ENCODE measurements at regions not wholly inside any gene's neighbourhood (a gene's known extent, or its start where the extent isn't known, plus 50 kb on each side); places are given as distances from the start of the nearest gene placed in this dataset.
"Not testable (repeated sequence)": the region's sequence is repeated elsewhere in the genome, so short reads cannot be mapped to it uniquely, and the experiment has no call there.

GRCh38 chr22:23449748-23450433 lies 130.2 kb downstream of the IGLL1 start:
- H3K4me1 ChIP-seq; H3K27me3 ChIP-seq (ENCODE audit: low read depth); in situ Hi-C loops (cut with MboI; ENCODE audit: low sequenced_read_pairs); DNase-seq (ENCODE audit: low spot score in 2 of 2); H3K4me3 ChIP-seq; H3K9me3 ChIP-seq; H3K36me3 ChIP-seq (replicated peaks): not testable (repeated sequence)

GRCh38 chr22:23448499-23449288 lies 131.4 kb downstream of the IGLL1 start:
- H3K4me1 ChIP-seq; H3K36me3 ChIP-seq (replicated peaks); in situ Hi-C loops (cut with MboI; ENCODE audit: low sequenced_read_pairs); H3K9me3 ChIP-seq; H3K27me3 ChIP-seq (ENCODE audit: low read depth); H3K4me3 ChIP-seq; DNase-seq (ENCODE audit: low spot score in 2 of 2): not testable (repeated sequence)

- H3K36me3 ChIP-seq (replicated peaks), result no peaks in the 10 kb centered on the region
- in situ Hi-C loops (cut with MboI; ENCODE audit: low sequenced_read_pairs), result no loop called here
These were observed 133.2 kb downstream of the IGLL1 start for GRCh38 chr22:23446796-23447350.

GRCh38 chr22:23446194-23446593 lies 133.9 kb downstream of the IGLL1 start:
- H3K4me1 ChIP-seq; in situ Hi-C loops (cut with MboI; ENCODE audit: low sequenced_read_pairs); H3K27me3 ChIP-seq (ENCODE audit: low read depth); DNase-seq (ENCODE audit: low spot score in 2 of 2); H3K36me3 ChIP-seq (replicated peaks); H3K9me3 ChIP-seq; H3K4me3 ChIP-seq: not testable (repeated sequence)

More at GRCh38 chr22:23446796-23447350, 133.2 kb downstream of the IGLL1 start:
- no peak overlapping the region for H3K4me3 ChIP-seq
- H3K9me3 ChIP-seq, result no peaks in the 10 kb centered on the region
- no peak for DNase-seq (ENCODE audit: low spot score in 2 of 2)
- no peaks in the 10 kb centered on the region for H3K27me3 ChIP-seq (ENCODE audit: low read depth)
- H3K4me1 ChIP-seq, result no peaks in the 10 kb centered on the region

GRCh38 chr22:23443905-23444304 lies 136.2 kb downstream of the IGLL1 start:
- DNase-seq (ENCODE audit: low spot score in 2 of 2); H3K36me3 ChIP-seq (replicated peaks); H3K4me3 ChIP-seq; H3K9me3 ChIP-seq; H3K27me3 ChIP-seq (ENCODE audit: low read depth); H3K4me1 ChIP-seq; in situ Hi-C loops (cut with MboI; ENCODE audit: low sequenced_read_pairs): not testable (repeated sequence)

- H3K9me3 ChIP-seq; H3K27me3 ChIP-seq (ENCODE audit: low read depth); H3K4me1 ChIP-seq; H3K36me3 ChIP-seq (replicated peaks); DNase-seq (ENCODE audit: low spot score in 2 of 2); H3K4me3 ChIP-seq; in situ Hi-C loops (cut with MboI; ENCODE audit: low sequenced_read_pairs): not testable (repeated sequence)
These were observed 140.5 kb downstream of the IGLL1 start for GRCh38 chr22:23439581-23439980.

GRCh38 chr22:23438216-23438615 lies 141.9 kb downstream of the IGLL1 start:
- no peak overlapping the region for H3K4me3 ChIP-seq
- in situ Hi-C loops (cut with MboI; ENCODE audit: low sequenced_read_pairs), result no loop called here
- no peaks in the 10 kb centered on the region for H3K9me3 ChIP-seq
- DNase-seq (ENCODE audit: low spot score in 2 of 2), result no peak
- H3K27me3 ChIP-seq (ENCODE audit: low read depth), result no peaks in the 10 kb centered on the region
- no peaks in the 10 kb centered on the region for H3K4me1 ChIP-seq
- no peaks in the 10 kb centered on the region for H3K36me3 ChIP-seq (replicated peaks)

GRCh38 chr22:23437779-23438178 lies 142.3 kb downstream of the IGLL1 start:
- H3K36me3 ChIP-seq (replicated peaks), result no peaks in the 10 kb centered on the region
- H3K27me3 ChIP-seq (ENCODE audit: low read depth), result no peaks in the 10 kb centered on the region
- in situ Hi-C loops (cut with MboI; ENCODE audit: low sequenced_read_pairs), result no loop called here
- H3K4me3 ChIP-seq, result no peak overlapping the region
- H3K4me1 ChIP-seq, result 0 out of 2 replicates have a peak, but pooled peaks cover 3% of the 10 kb centered on the region
- H3K9me3 ChIP-seq, result no peaks in the 10 kb centered on the region
- no peak for DNase-seq (ENCODE audit: low spot score in 2 of 2)

GRCh38 chr22:23437107-23437395 lies 143.0 kb downstream of the IGLL1 start:
- in situ Hi-C loops (cut with MboI; ENCODE audit: low sequenced_read_pairs); H3K4me1 ChIP-seq; H3K4me3 ChIP-seq; H3K27me3 ChIP-seq (ENCODE audit: low read depth); H3K9me3 ChIP-seq; H3K36me3 ChIP-seq (replicated peaks); DNase-seq (ENCODE audit: low spot score in 2 of 2): not testable (repeated sequence)

GRCh38 chr22:23436354-23437106 lies 143.6 kb downstream of the IGLL1 start:
- H3K36me3 ChIP-seq (replicated peaks); in situ Hi-C loops (cut with MboI; ENCODE audit: low sequenced_read_pairs); H3K9me3 ChIP-seq; H3K4me1 ChIP-seq; H3K27me3 ChIP-seq (ENCODE audit: low read depth); H3K4me3 ChIP-seq; DNase-seq (ENCODE audit: low spot score in 2 of 2): not testable (repeated sequence)

- in situ Hi-C loops (cut with MboI; ENCODE audit: low sequenced_read_pairs); H3K9me3 ChIP-seq; DNase-seq (ENCODE audit: low spot score in 2 of 2); H3K36me3 ChIP-seq (replicated peaks); H3K27me3 ChIP-seq (ENCODE audit: low read depth); H3K4me1 ChIP-seq; H3K4me3 ChIP-seq: not testable (repeated sequence)
These were observed 144.9 kb downstream of the IGLL1 start for GRCh38 chr22:23435186-23435585.

GRCh38 chr22:23434198-23434830 lies 145.8 kb downstream of the IGLL1 start:
- H3K4me3 ChIP-seq; H3K36me3 ChIP-seq (replicated peaks); DNase-seq (ENCODE audit: low spot score in 2 of 2); H3K9me3 ChIP-seq; H3K27me3 ChIP-seq (ENCODE audit: low read depth); H3K4me1 ChIP-seq; in situ Hi-C loops (cut with MboI; ENCODE audit: low sequenced_read_pairs): not testable (repeated sequence)

GRCh38 chr22:23433127-23434005 lies 146.7 kb downstream of the IGLL1 start:
- H3K4me1 ChIP-seq; H3K9me3 ChIP-seq; H3K27me3 ChIP-seq (ENCODE audit: low read depth); H3K36me3 ChIP-seq (replicated peaks); in situ Hi-C loops (cut with MboI; ENCODE audit: low sequenced_read_pairs): not testable (repeated sequence)
- peak; percentile 50 to 80 for DNase-seq (ENCODE audit: low spot score in 2 of 2)
- H3K4me3 ChIP-seq, result peak overlapping the region; percentile 7; the same call in 1 of the 2 replicates

Measured in HAP-1 (cell line).